ENCODE measurements at regions not wholly inside any gene's neighbourhood (a gene's known extent, or its start where the extent isn't known, plus 50 kb on each side); places are given as distances from the start of the nearest gene placed in this dataset.

DNA sequence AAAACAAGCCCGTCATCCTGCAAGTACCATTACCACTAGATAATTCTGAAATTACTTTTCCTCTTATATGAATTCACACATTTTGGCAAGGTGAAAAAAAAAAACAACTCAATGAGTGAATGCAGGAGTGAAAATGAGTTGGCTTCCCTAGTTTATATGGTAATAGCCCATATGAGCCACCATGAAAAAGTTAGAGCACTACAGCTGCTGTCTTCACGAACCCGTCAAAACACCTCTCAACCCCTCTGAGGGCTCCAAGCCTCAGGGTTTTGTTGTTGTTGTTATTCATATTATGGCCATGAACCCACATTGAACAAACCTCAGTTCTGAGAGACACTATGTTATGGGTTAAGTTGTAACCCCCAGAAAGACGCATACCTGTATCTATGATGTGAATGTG, 289.9 kb upstream of the CAND1 start (continued):
- TF ChIP-seq, protein P1, sequence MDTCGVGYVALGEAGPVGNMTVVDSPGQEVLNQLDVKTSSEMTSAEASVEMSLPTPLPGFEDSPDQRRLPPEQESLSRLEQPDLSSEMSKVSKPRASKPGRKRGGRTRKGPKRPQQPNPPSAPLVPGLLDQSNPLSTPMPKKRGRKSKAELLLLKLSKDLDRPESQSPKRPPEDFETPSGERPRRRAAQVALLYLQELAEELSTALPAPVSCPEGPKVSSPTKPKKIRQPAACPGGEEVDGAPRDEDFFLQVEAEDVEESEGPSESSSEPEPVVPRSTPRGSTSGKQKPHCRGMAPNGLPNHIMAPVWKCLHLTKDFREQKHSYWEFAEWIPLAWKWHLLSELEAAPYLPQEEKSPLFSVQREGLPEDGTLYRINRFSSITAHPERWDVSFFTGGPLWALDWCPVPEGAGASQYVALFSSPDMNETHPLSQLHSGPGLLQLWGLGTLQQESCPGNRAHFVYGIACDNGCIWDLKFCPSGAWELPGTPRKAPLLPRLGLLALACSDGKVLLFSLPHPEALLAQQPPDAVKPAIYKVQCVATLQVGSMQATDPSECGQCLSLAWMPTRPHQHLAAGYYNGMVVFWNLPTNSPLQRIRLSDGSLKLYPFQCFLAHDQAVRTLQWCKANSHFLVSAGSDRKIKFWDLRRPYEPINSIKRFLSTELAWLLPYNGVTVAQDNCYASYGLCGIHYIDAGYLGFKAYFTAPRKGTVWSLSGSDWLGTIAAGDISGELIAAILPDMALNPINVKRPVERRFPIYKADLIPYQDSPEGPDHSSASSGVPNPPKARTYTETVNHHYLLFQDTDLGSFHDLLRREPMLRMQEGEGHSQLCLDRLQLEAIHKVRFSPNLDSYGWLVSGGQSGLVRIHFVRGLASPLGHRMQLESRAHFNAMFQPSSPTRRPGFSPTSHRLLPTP (IDR thresholded peaks at IDR 0.05; ENCODE audit: borderline replicate concordance, extremely low read depth, insufficient read length) = no peak
- no peak for TF ChIP-seq NONO (IDR thresholded peaks at IDR 0.05; ENCODE audit: low read depth in 2 of 2, low read length in 1 of 2)
- TF ChIP-seq, protein P2, sequence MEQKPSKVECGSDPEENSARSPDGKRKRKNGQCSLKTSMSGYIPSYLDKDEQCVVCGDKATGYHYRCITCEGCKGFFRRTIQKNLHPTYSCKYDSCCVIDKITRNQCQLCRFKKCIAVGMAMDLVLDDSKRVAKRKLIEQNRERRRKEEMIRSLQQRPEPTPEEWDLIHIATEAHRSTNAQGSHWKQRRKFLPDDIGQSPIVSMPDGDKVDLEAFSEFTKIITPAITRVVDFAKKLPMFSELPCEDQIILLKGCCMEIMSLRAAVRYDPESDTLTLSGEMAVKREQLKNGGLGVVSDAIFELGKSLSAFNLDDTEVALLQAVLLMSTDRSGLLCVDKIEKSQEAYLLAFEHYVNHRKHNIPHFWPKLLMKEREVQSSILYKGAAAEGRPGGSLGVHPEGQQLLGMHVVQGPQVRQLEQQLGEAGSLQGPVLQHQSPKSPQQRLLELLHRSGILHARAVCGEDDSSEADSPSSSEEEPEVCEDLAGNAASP (IDR thresholded peaks at IDR 0.05) = no peak
- TF ChIP-seq E2F3 (CRISPR knock-in tag; IDR thresholded peaks at IDR 0.05) = no peak
- no peak for TF ChIP-seq CC2D1A (IDR thresholded peaks at IDR 0.05)
- no peak for TF ChIP-seq SREBF2 (CRISPR knock-in tag; IDR thresholded peaks at IDR 0.05)
- no peak for TF ChIP-seq FOXA1 (IDR thresholded peaks at IDR 0.05; ENCODE audit: borderline replicate concordance)

DNA sequence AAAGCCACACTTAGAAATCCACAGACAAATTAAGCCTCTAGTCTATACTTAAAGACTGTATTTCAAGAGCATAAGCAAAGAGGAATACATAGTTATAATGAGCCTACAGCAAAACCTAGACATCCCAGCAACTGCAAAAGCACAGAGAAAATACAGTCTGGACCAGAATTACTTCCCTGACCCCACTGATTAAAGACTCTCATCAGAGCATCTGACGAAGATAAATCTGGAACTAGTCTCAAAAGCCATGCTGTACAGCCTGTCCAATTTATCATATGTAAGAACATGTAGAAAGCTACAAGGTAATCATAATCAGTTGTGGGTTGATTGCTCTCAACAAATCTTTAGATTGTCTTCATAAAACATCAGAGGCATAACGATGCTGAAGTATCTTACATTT, 285.1 kb upstream of the CAND1 start:
- Histone ChIP-seq H3K9me3 (replicated peaks; ENCODE audit: control insufficient read depth, insufficient read depth, low read depth, low read length) (no peaks in the 10 kb centered on the region), H3K4me2 (ENCODE audit: insufficient read depth, low read length) (no peak overlapping the region), H3K36me3 (ENCODE audit: control insufficient read depth, insufficient read depth, low read length) (no peaks in the 10 kb centered on the region), H4K20me1 (replicated peaks; ENCODE audit: control insufficient read depth, insufficient read depth, low read length) (no peaks in the 10 kb centered on the region), H3K9me1 (ENCODE audit: control insufficient read depth, insufficient read depth, low read length) (no peaks in the 10 kb centered on the region), H3K4me3 (no peak overlapping the region), H3K27ac (ENCODE audit: extremely low read depth, low read depth, low read length) (no peak overlapping the region), H3K27me3 (ENCODE audit: control insufficient read depth in 2 of 2, insufficient read depth in 2 of 2, low read length in 2 of 2) (no peaks in the 10 kb centered on the region), H3K79me2 (ENCODE audit: control insufficient read depth, insufficient read depth, low read length) (no peaks in the 10 kb centered on the region), H3K4me1 (replicated peaks in 1 of 2; ENCODE audit: control insufficient read depth in 2 of 2, insufficient read depth in 2 of 2, low read length in 2 of 2) (no peaks in the 10 kb centered on the region), H3K9ac (ENCODE audit: insufficient read depth in 1 of 2, low read depth in 2 of 2, low read length in 2 of 2) (no peak overlapping the region), H2AFZ (ENCODE audit: low read depth, low read length) (no peak overlapping the region)
- 0% methylated on average over 2 of the region's 2 CpGs for WGBS (ENCODE audit: insufficient coverage, low coverage, missing lambda C conversion rate)
- DNase-seq (ENCODE audit: extremely low read depth in 1 of 4, low spot score in 3 of 4) = no peak
- ATAC-seq = no peak
- CTCF ChIA-PET (ENCODE audit: low intra/inter-chr PET ratio) = no interaction called here
- BruUV-seq (replicated peaks) = no TSS peak
- no peak for FAIRE-seq
- POLR2A ChIA-PET = no interaction called here
- in situ Hi-C loops (cut with MboI) = no loop called here
- intact Hi-C loops (cut with micrococcal nuclease) = no loop called here
- TF ChIP-seq ZNF197 (CRISPR knock-in tag; IDR thresholded peaks at IDR 0.05; ENCODE audit: low read depth) = no peak
- no peak for TF ChIP-seq EP300 (IDR thresholded peaks at IDR 0.05; ENCODE audit: low read length)
- TF ChIP-seq ZNF695 (CRISPR knock-in tag; IDR thresholded peaks at IDR 0.05) = no peak
- no peak for TF ChIP-seq ZNF347 (CRISPR knock-in tag; IDR thresholded peaks at IDR 0.05; ENCODE audit: low read depth)
- TF ChIP-seq SRSF7 (optimal IDR thresholded peaks at IDR 0.05; ENCODE audit: low read depth, low read length) = no peak
- TF ChIP-seq, protein P3, sequence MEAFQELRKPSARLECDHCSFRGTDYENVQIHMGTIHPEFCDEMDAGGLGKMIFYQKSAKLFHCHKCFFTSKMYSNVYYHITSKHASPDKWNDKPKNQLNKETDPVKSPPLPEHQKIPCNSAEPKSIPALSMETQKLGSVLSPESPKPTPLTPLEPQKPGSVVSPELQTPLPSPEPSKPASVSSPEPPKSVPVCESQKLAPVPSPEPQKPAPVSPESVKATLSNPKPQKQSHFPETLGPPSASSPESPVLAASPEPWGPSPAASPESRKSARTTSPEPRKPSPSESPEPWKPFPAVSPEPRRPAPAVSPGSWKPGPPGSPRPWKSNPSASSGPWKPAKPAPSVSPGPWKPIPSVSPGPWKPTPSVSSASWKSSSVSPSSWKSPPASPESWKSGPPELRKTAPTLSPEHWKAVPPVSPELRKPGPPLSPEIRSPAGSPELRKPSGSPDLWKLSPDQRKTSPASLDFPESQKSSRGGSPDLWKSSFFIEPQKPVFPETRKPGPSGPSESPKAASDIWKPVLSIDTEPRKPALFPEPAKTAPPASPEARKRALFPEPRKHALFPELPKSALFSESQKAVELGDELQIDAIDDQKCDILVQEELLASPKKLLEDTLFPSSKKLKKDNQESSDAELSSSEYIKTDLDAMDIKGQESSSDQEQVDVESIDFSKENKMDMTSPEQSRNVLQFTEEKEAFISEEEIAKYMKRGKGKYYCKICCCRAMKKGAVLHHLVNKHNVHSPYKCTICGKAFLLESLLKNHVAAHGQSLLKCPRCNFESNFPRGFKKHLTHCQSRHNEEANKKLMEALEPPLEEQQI (IDR thresholded peaks at IDR 0.05) = no peak
- TF ChIP-seq SETDB1 (IDR thresholded peaks at IDR 0.05; ENCODE audit: low read length) = no peak
- no peak for TF ChIP-seq ZNF3 (CRISPR knock-in tag; IDR thresholded peaks at IDR 0.05)

Measured in K562 (cell line).